Stimulated activated CD8-positive, alpha-beta memory T cell treated with anti-CD3 and anti-CD28 coated beads, Interleukin-4, amount 100 ng/mL, for 24 hours (primary cell): ENCODE measurements at regions not wholly inside any gene's neighbourhood (a gene's known extent, or its start where the extent isn't known, plus 50 kb on each side); places are given as distances from the start of the nearest gene placed in this dataset.

ENCODE experiments used
- DNase-seq: peaks from one replicate; pipeline ENCODE4 v3.0.0-alpha.2; 2020; ENCODE audit warnings: low read depth

- DNase-seq = no peak
These were observed 142.8 kb downstream of the CD8B2 start for GRCh38 chr2:106629981-106630380.

GRCh38 chr2:106631281-106631680 lies 144.1 kb downstream of the CD8B2 start:
- DNase-seq = no peak

GRCh38 chr2:106638043-106638442 lies 150.9 kb downstream of the CD8B2 start:
- no peak for DNase-seq

GRCh38 chr2:106638580-106638979 lies 151.4 kb downstream of the CD8B2 start:
- no peak for DNase-seq

- no peak for DNase-seq
These were observed 155.5 kb downstream of the CD8B2 start for GRCh38 chr2:106642679-106643078.

GRCh38 chr2:106644623-106645022 lies 157.5 kb downstream of the CD8B2 start:
- no peak for DNase-seq

- no peak for DNase-seq
These were observed 159.4 kb downstream of the CD8B2 start for GRCh38 chr2:106646605-106647004.

GRCh38 chr2:106649306-106649705 lies 162.1 kb downstream of the CD8B2 start:
- no peak for DNase-seq

- no peak for DNase-seq
These were observed 166.3 kb downstream of the CD8B2 start for GRCh38 chr2:106653465-106653864.

GRCh38 chr2:106658616-106659015 lies 171.5 kb downstream of the CD8B2 start:
- no peak for DNase-seq

GRCh38 chr2:106664669-106665068 lies 177.5 kb downstream of the CD8B2 start:
- DNase-seq = no peak

GRCh38 chr2:106667478-106668070 lies 180.4 kb downstream of the CD8B2 start:
- no peak for DNase-seq

- DNase-seq = no peak
These were observed 198.2 kb downstream of the CD8B2 start for GRCh38 chr2:106685180-106685897.

- no peak for DNase-seq
These were observed 199.2 kb downstream of the ST6GAL2 start for GRCh38 chr2:106686814-106687213.

GRCh38 chr2:106694964-106695470 lies 190.9 kb downstream of the ST6GAL2 start:
- no peak for DNase-seq

- DNase-seq = no peak
These were observed 190.0 kb downstream of the ST6GAL2 start for GRCh38 chr2:106695919-106696318.

GRCh38 chr2:106700616-106701015 lies 185.4 kb downstream of the ST6GAL2 start:
- no peak for DNase-seq

- no peak for DNase-seq
These were observed 184.6 kb downstream of the ST6GAL2 start for GRCh38 chr2:106701203-106702022.

GRCh38 chr2:106703161-106703560 lies 182.8 kb downstream of the ST6GAL2 start:
- no peak for DNase-seq

- DNase-seq = no peak
These were observed 181.2 kb downstream of the ST6GAL2 start for GRCh38 chr2:106704798-106705197.

- DNase-seq = no peak
These were observed 180.1 kb downstream of the ST6GAL2 start for GRCh38 chr2:106705877-106706276.

GRCh38 chr2:106706283-106706682 lies 179.7 kb downstream of the ST6GAL2 start:
- DNase-seq = no peak

GRCh38 chr2:106708209-106708608 lies 177.8 kb downstream of the ST6GAL2 start:
- no peak for DNase-seq
